ENCODE measurements at regions not wholly inside any gene's neighbourhood (a gene's known extent, or its start where the extent isn't known, plus 50 kb on each side); places are given as distances from the start of the nearest gene placed in this dataset.

DNA sequence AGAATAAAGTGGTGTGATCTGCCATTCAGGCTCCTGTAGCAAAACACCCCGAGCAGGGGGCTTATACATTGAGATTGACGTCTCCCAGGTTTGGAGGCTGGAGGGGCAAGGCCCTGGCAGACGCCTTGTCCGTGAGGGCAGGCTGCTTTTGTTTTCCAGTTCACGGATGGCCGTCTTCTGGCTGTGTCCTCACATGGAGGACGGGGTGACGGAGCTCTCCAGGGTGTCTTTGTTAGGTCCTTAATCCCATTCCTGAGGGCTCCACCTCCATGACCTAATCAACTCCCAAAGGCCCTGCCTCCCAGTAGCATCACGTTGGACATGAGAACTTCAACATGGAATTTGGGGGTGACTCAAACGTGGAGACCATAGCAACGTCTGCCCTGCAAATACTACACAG, 147.7 kb downstream of the KIF26A start:
- Histone ChIP-seq H3K9ac (ENCODE audit: low read length) (no peak overlapping the region), H3F3A (ENCODE audit: insufficient read depth, low read length, poor library complexity, severe bottlenecking) (no peaks in the 10 kb centered on the region), H3K4me2 (ENCODE audit: low read length) (no peak overlapping the region), H3K36me3 (ENCODE audit: insufficient read depth, low read length) (no peaks in the 10 kb centered on the region), H3K27ac (ENCODE audit: low read length) (no peak overlapping the region), H2AFZ (ENCODE audit: low read depth, low read length) (no peak overlapping the region), H3K27me3 (ENCODE audit: insufficient read depth, low read depth, low read length) (no peaks in the 10 kb centered on the region), H3K79me2 (replicated peaks; ENCODE audit: insufficient read depth, low read length) (no peaks in the 10 kb centered on the region), H3K4me3 (ENCODE audit: low read length) (no peak overlapping the region), H3K9me2 (ENCODE audit: insufficient read depth, low read length) (no peaks in the 10 kb centered on the region), H3K9me3 (ENCODE audit: low read length) (no peaks in the 10 kb centered on the region), H4K20me1 (ENCODE audit: insufficient read depth) (no peaks in the 10 kb centered on the region)
- no peak for TF ChIP-seq MXI1 (conservative IDR thresholded peaks at IDR 0.05; ENCODE audit: poor library complexity, severe bottlenecking)
- no peak for TF ChIP-seq RAD21 (conservative IDR thresholded peaks at IDR 0.05)
- TF ChIP-seq EP300 (conservative IDR thresholded peaks at IDR 0.05; ENCODE audit: poor library complexity, severe bottlenecking), result no peak
- TF ChIP-seq EZH2 (IDR thresholded peaks at IDR 0.05; ENCODE audit: borderline replicate concordance, insufficient read depth, low read length, poor library complexity, severe bottlenecking), result no peak
- TF ChIP-seq POLR2AphosphoS5 (IDR thresholded peaks at IDR 0.05), result no peak

GRCh38 chr14:104286496-104286895, 148.1 kb downstream of the KIF26A start:
- Histone ChIP-seq H3F3A (ENCODE audit: insufficient read depth, low read length, poor library complexity, severe bottlenecking) (no peaks in the 10 kb centered on the region), H3K36me3 (ENCODE audit: insufficient read depth, low read length) (no peaks in the 10 kb centered on the region), H2AFZ (ENCODE audit: low read depth, low read length) (no peak overlapping the region), H3K4me2 (ENCODE audit: low read length) (no peak overlapping the region), H3K79me2 (replicated peaks; ENCODE audit: insufficient read depth, low read length) (no peaks in the 10 kb centered on the region), H3K9me3 (ENCODE audit: low read length) (no peaks in the 10 kb centered on the region), H3K9ac (ENCODE audit: low read length) (no peak overlapping the region), H3K27me3 (ENCODE audit: insufficient read depth, low read depth, low read length) (no peaks in the 10 kb centered on the region), H4K20me1 (ENCODE audit: insufficient read depth) (no peaks in the 10 kb centered on the region), H3K9me2 (ENCODE audit: insufficient read depth, low read length) (no peaks in the 10 kb centered on the region), H3K27ac (ENCODE audit: low read length) (no peak overlapping the region), H3K4me3 (ENCODE audit: low read length) (no peak overlapping the region)
- TF ChIP-seq EZH2 (IDR thresholded peaks at IDR 0.05; ENCODE audit: borderline replicate concordance, insufficient read depth, low read length, poor library complexity, severe bottlenecking), result no peak
- TF ChIP-seq SMC3 (conservative IDR thresholded peaks at IDR 0.05; ENCODE audit: poor library complexity), result no peak
- no peak for TF ChIP-seq RAD21 (conservative IDR thresholded peaks at IDR 0.05)
- no peak for TF ChIP-seq TAF1 (IDR thresholded peaks at IDR 0.05; ENCODE audit: low read depth)
- no peak for TF ChIP-seq MXI1 (conservative IDR thresholded peaks at IDR 0.05; ENCODE audit: poor library complexity, severe bottlenecking)
- TF ChIP-seq CTCF (IDR thresholded peaks at IDR 0.05; ENCODE audit: poor library complexity, severe bottlenecking), result no peak
- no peak for TF ChIP-seq POLR2AphosphoS5 (IDR thresholded peaks at IDR 0.05)
- TF ChIP-seq EP300 (conservative IDR thresholded peaks at IDR 0.05; ENCODE audit: poor library complexity, severe bottlenecking), result no peak
- TF ChIP-seq, protein P1, sequence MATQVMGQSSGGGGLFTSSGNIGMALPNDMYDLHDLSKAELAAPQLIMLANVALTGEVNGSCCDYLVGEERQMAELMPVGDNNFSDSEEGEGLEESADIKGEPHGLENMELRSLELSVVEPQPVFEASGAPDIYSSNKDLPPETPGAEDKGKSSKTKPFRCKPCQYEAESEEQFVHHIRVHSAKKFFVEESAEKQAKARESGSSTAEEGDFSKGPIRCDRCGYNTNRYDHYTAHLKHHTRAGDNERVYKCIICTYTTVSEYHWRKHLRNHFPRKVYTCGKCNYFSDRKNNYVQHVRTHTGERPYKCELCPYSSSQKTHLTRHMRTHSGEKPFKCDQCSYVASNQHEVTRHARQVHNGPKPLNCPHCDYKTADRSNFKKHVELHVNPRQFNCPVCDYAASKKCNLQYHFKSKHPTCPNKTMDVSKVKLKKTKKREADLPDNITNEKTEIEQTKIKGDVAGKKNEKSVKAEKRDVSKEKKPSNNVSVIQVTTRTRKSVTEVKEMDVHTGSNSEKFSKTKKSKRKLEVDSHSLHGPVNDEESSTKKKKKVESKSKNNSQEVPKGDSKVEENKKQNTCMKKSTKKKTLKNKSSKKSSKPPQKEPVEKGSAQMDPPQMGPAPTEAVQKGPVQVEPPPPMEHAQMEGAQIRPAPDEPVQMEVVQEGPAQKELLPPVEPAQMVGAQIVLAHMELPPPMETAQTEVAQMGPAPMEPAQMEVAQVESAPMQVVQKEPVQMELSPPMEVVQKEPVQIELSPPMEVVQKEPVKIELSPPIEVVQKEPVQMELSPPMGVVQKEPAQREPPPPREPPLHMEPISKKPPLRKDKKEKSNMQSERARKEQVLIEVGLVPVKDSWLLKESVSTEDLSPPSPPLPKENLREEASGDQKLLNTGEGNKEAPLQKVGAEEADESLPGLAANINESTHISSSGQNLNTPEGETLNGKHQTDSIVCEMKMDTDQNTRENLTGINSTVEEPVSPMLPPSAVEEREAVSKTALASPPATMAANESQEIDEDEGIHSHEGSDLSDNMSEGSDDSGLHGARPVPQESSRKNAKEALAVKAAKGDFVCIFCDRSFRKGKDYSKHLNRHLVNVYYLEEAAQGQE (IDR thresholded peaks at IDR 0.05; ENCODE audit: borderline replicate concordance), result no peak
